Gastrocnemius medialis (tissue), 4 donors: ENCODE measurements at regions not wholly inside any gene's neighbourhood (a gene's known extent, or its start where the extent isn't known, plus 50 kb on each side); places are given as distances from the start of the nearest gene placed in this dataset.

Source experiments
- ATAC-seq, 2 donors: fragments of 150-250 bp; one replicate each; pipeline ENCODE4 v1.9.1; 2016
- DNase-seq, 2 donors: peaks; one replicate each; pipeline ENCODE4 v3.0.0-alpha.2; 2019
- H3K27ac ChIP-seq, 4 donors: fragments of 200-600 bp; sonication (generic); 1 replicate in 1 of 4; 2 replicates in 3 of 4; pipeline ENCODE4 v1.5.1; 2016 to 2018; ENCODE audit warnings: mild to moderate bottlenecking in 2 of 4, moderate library complexity in 1 of 4
- H3K27me3 ChIP-seq, 3 donors: fragments of 200-600 bp; sonication (generic) in 2 of 3; 1 replicate in 1 of 3; 2 replicates in 2 of 3; pipeline versions ENCODE4 v1.5.1 to v1.6.0; 2016 to 2019; ENCODE audit warnings: mild to moderate bottlenecking in 1 of 3, moderate library complexity in 1 of 3
- H3K36me3 ChIP-seq, 2 donors: fragments of 200-600 bp; sonication (generic) in 1 of 2; one replicate each; pipeline ENCODE4 v1.5.1; 2017 to 2018
- H3K4me1 ChIP-seq, 2 donors: fragments of 200-600 bp; sonication (generic) in 1 of 2; one replicate each; pipeline ENCODE4 v1.5.1; 2016 to 2017; ENCODE audit warnings: mild to moderate bottlenecking in 2 of 2
- H3K4me3 ChIP-seq, 4 donors: fragments of 200-600 bp; sonication (generic) in 3 of 4; 1 replicate in 1 of 4; 2 replicates in 3 of 4; pipeline ENCODE4 v1.5.1; 2016 to 2019; ENCODE audit warnings: mild to moderate bottlenecking in 2 of 4
- H3K9me3 ChIP-seq, 3 donors: fragments of 200-600 bp; sonication (generic) in 2 of 3; 1 replicate in 1 of 3; 2 replicates in 2 of 3; pipeline ENCODE4 v1.5.1; 2016 to 2019
- POLR2A ChIP-seq, 2 donors: fragments of 450-650 bp; IDR thresholded peaks; one replicate each; pipeline ENCODE4 v1.6.1; 2017; ENCODE audit warnings: antibody characterized with exemption in 2 of 2, mild to moderate bottlenecking in 2 of 2, moderate library complexity in 2 of 2
- in situ Hi-C, 4 donors: fragments of 200-750 bp; cut with MboI; loops; one replicate each; pipeline versions ENCODE4 v1.15.0 to v1.8.0; 2017; ENCODE audit warnings: low sequenced_read_pairs in 4 of 4
- intact Hi-C: fragments of 100-400 bp; cut with DNase I; formaldehyde crosslinking; loops from one replicate; pipeline ENCODE4 v1.15.1; 2023; ENCODE audit warnings: low total_unique reads
- TF ChIP-seq, protein P1 (sequence below), 5 experiments: fragments of 450-650 bp in 3 of 5; fragments of 200-600 bp in 2 of 5; sonication (generic) in 2 of 5; IDR thresholded peaks in 4 of 5; conservative IDR thresholded peaks in 1 of 5; 1 replicate in 4 of 5; 2 replicates in 1 of 5; pipeline ENCODE4 v1.5.1; 2016 to 2019; ENCODE audit warnings: antibody characterized with exemption in 5 of 5, mild to moderate bottlenecking in 3 of 5, moderate library complexity in 3 of 5

DNA sequence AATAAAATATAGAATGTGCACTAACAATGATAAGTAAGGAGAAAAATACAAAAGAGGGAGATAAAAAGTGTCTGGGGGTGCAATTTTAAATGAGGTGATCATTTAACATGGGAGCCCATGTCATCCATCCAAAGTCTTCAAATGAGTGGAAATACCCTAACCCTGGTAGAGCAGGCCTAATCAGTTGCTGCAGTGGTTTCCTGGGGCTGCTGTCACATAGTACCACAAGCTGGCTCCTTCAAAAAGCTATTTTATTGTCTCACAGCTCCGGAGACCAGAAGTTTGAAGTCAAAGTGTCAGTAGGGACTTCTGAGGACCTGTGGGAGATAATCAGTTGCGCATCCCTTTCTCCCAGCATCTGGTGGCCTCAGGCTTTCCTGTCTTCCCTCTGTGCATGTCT is 717.9 kb downstream of the DIAPH3 start:
- Histone ChIP-seq H3K4me1 (no peaks in the 10 kb centered on the region), H3K9me3 (no peaks in the 10 kb centered on the region), H3K27ac (no peak overlapping the region), H3K27me3 (no peaks in the 10 kb centered on the region), H3K36me3 (no peaks in the 10 kb centered on the region), H3K4me3 (no peak overlapping the region)
- no peak for ATAC-seq
- no peak for TF ChIP-seq POLR2A (IDR thresholded peaks at IDR 0.05)
- TF ChIP-seq, protein P1, sequence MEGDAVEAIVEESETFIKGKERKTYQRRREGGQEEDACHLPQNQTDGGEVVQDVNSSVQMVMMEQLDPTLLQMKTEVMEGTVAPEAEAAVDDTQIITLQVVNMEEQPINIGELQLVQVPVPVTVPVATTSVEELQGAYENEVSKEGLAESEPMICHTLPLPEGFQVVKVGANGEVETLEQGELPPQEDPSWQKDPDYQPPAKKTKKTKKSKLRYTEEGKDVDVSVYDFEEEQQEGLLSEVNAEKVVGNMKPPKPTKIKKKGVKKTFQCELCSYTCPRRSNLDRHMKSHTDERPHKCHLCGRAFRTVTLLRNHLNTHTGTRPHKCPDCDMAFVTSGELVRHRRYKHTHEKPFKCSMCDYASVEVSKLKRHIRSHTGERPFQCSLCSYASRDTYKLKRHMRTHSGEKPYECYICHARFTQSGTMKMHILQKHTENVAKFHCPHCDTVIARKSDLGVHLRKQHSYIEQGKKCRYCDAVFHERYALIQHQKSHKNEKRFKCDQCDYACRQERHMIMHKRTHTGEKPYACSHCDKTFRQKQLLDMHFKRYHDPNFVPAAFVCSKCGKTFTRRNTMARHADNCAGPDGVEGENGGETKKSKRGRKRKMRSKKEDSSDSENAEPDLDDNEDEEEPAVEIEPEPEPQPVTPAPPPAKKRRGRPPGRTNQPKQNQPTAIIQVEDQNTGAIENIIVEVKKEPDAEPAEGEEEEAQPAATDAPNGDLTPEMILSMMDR (IDR thresholded peaks at IDR 0.05 in 4 of 5, conservative IDR thresholded peaks at IDR 0.05 in 1 of 5), result no peak
- in situ Hi-C loops, result no loop called here
- DNase-seq, result no peak
- intact Hi-C loops, result no loop called here

DNA sequence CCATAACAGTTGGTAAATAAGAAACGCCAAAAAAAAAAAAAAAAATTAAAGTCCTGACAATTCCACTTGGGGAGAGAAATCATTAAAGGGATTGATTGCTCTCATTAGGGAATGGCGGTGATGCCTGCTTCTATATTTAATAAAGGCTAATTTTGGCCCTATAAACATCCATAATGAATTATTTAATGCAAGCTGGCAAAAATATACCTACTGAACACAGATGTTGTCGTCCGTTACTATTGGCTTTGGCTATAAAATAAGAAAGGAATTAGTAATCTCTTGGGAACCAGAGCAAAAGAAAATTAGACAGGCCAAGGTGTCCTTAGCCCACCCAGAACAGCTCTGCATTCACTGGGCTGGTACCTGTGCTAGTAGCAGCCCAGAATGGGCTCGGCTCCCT is 717.3 kb downstream of the DIAPH3 start:
- TF ChIP-seq, protein P1 (IDR thresholded peaks at IDR 0.05 in 4 of 5, conservative IDR thresholded peaks at IDR 0.05 in 1 of 5), result no peak
- TF ChIP-seq POLR2A (IDR thresholded peaks at IDR 0.05), result no peak
- Histone ChIP-seq H3K27ac (no peak overlapping the region), H3K36me3 (no peaks in the 10 kb centered on the region), H3K27me3 (no peaks in the 10 kb centered on the region), H3K9me3 (no peaks in the 10 kb centered on the region), H3K4me1 (no peaks in the 10 kb centered on the region), H3K4me3 (no peak overlapping the region)
- ATAC-seq (no peak), DNase-seq (no peak)
- intact Hi-C loops (no loop called here), in situ Hi-C loops (no loop called here)

DNA sequence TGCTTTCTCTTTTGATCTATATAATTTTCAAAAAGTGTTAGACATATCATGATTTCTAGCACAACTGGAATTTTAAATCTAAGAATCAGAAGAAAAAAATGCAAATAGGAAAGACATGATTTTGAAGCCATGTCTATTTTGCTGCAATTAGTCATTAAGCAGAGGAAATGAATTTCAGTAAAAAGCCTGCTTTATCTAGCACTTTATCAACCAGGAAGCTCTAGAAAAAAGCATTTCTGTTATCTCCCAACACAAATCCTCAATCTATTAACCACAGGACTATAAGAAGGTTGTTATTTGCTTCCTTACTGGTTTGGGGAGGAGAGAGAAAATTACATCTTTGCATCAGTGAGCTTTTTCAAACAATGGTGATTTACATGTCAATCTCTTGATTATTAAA is 716.7 kb downstream of the DIAPH3 start:
- intact Hi-C loops, result no loop called here
- Histone ChIP-seq H3K4me1 (no peaks in the 10 kb centered on the region), H3K27ac (no peak overlapping the region), H3K9me3 (no peaks in the 10 kb centered on the region), H3K4me3 (no peak overlapping the region), H3K27me3 (no peaks in the 10 kb centered on the region), H3K36me3 (no peaks in the 10 kb centered on the region)
- in situ Hi-C loops, result no loop called here
- no peak for TF ChIP-seq POLR2A (IDR thresholded peaks at IDR 0.05)
- TF ChIP-seq, protein P1 (IDR thresholded peaks at IDR 0.05 in 4 of 5, conservative IDR thresholded peaks at IDR 0.05 in 1 of 5), result no peak
- DNase-seq, result no peak
- no peak for ATAC-seq

DNA sequence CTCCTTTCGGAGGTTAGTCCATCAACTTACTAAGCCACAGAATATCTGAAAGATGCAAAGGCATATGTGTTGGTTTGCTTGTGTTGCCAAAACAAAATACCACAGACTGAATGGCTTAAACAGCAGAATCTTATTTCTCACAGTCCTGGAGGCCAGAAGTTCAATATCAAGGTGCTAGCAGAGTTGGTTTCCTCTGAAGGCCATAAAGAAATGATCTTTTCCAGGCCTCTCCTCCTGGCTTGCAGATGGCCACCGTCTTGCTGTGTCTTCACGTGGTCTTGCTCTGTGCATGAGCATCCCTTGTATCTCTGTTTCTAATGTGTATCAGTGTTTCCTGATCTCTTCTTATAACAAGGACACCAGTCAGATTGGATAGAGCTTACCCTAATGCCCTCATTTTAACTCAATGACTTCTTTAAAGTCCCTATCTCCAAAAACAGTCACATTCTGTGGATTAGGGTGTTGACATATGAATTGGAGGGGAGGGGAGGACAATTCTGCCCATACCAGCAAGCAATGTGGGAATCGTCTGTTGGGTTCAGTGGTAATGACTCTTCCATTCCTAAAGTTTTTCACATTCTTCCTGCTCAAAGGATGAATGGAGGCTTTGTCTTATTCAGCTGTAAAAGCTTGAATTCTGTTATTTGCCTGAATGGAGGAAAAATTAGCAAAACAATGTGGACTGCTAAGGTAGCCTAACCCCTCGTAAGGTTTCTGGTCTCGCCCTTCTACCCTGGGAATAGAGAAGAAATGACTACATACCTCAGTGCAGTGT is 715.7 kb downstream of the DIAPH3 start:
- intact Hi-C loops (no loop called here), in situ Hi-C loops (no loop called here)
- no peak overlapping the region for H3K27ac ChIP-seq
- TF ChIP-seq, protein P1 (IDR thresholded peaks at IDR 0.05 in 4 of 5, conservative IDR thresholded peaks at IDR 0.05 in 1 of 5), result no peak
- TF ChIP-seq POLR2A (IDR thresholded peaks at IDR 0.05), result no peak
- no peak for ATAC-seq
- no peaks in the 10 kb centered on the region for H3K36me3 ChIP-seq
- no peak for DNase-seq
- H3K4me1 ChIP-seq, result no peaks in the 10 kb centered on the region
- no peaks in the 10 kb centered on the region for H3K9me3 ChIP-seq
- H3K4me3 ChIP-seq, result no peak overlapping the region
- no peaks in the 10 kb centered on the region for H3K27me3 ChIP-seq

DNA sequence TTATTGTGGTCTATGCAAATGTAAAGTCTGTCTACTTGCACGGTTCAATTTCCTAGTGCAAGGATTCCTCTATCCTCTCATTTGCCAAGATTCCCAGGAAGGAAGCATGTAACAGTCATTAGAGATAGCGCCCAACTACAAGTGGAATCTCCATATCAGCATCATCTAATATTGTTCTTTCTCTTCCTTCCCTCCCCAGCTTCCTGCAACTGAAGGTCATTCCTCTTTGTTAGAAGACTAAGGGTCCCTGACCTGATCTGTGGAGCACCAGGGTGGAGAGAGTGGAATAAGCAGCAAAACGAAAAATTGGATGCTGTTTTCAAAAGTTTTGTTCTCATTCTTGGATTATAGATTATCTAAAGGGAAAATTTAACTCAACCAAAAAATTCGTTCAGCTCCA is 714.0 kb downstream of the DIAPH3 start:
- H3K27me3 ChIP-seq, result no peaks in the 10 kb centered on the region
- H3K36me3 ChIP-seq, result no peaks in the 10 kb centered on the region
- no peaks in the 10 kb centered on the region for H3K9me3 ChIP-seq
- intact Hi-C loops, result loop anchor here (10.0 kb wide), 1 partner anchor 225 kb away; no protein-coding TSS in a partner anchor
- no peak for DNase-seq
- no peak overlapping the region for H3K27ac ChIP-seq
- TF ChIP-seq POLR2A (IDR thresholded peaks at IDR 0.05), result no peak
- TF ChIP-seq, protein P1 (IDR thresholded peaks at IDR 0.05 in 4 of 5, conservative IDR thresholded peaks at IDR 0.05 in 1 of 5), result no peak
- H3K4me1 ChIP-seq, result no peaks in the 10 kb centered on the region
- no peak for ATAC-seq
- in situ Hi-C loops, result no loop called here
- no peak overlapping the region for H3K4me3 ChIP-seq
